T47D (cell line): ENCODE measurements at regions not wholly inside any gene's neighbourhood (a gene's known extent, or its start where the extent isn't known, plus 50 kb on each side); places are given as distances from the start of the nearest gene placed in this dataset.

ENCODE experiments used
- DNase-seq, 2 experiments: peaks; one replicate each; pipeline versions ENCODE4 v3.0.0 to v3.0.0-alpha.2; 2011 to 2012; ENCODE audit warnings: low read depth in 1 of 2, low spot score in 1 of 2
- JUND ChIP-seq: IDR thresholded peaks from 2 replicates; pipeline ENCODE4 v1.6.1; 2012; ENCODE audit warnings: low read depth
- in situ Hi-C: cut with HindIII; loops from 2 replicates; pipeline ENCODE4 v1.10.0; 2016; ENCODE audit warnings: low sequenced_read_pairs, low pct_unique_long_range_greater_than_20kb

- no peak for DNase-seq
- no peak for TF ChIP-seq JUND
- in situ Hi-C loops: no loop called here
These were observed 1103.6 kb downstream of the BCL11B start for GRCh38 chr14:98168211-98168985.

- DNase-seq: no peak
- in situ Hi-C loops: no loop called here
- no peak for TF ChIP-seq JUND
These were observed 1102.8 kb downstream of the BCL11B start for GRCh38 chr14:98169170-98169587.

DNA sequence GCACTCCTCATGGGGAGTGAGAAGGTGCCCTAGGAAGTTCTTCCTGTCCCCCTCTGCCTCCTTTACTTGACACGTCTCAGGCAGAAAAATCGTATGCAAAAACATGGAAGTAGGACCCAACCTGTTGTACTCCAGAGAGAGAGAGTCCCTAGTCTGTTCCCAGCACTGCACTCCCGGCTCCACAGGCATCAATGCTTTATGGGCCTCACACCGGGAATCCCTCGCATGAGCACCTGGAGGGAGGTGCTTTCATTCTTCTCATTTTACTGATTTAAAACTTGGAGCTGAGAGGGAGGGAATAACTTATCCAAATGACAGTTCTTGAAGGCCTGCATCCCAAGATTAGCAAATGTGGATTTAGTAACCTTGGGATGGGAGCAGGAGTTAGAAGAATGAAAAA is 1101.4 kb downstream of the BCL11B start:
- no peak for TF ChIP-seq JUND
- in situ Hi-C loops: no loop called here
- no peak for DNase-seq

GRCh38 chr14:98171654-98172053 is 1100.3 kb downstream of the BCL11B start:
- in situ Hi-C loops: no loop called here
- DNase-seq: no peak
- no peak for TF ChIP-seq JUND

- TF ChIP-seq JUND: no peak
- no peak for DNase-seq
- in situ Hi-C loops: no loop called here
These were observed 1099.7 kb downstream of the BCL11B start for GRCh38 chr14:98172243-98172778.

DNA sequence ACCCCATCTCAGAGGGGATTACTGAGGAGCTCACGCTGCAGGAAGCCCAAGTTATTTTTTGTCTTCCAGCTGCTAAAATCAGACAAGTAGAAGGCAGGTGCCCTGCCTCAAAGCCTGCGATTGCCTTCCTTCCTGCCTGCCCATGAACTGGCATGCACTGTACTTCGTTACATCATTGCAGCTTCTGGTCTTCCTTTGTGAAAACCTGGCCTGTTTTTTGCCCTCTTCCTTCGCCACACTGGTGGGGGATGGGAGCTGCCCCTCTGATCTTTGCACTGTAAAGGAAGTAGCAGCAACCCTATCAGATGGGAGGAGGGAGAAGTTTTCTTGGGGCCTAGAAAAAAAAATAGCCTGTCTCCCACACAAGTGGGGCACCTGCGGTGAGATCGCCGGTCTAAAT is 1098.7 kb downstream of the BCL11B start:
- in situ Hi-C loops: no loop called here
- no peak for DNase-seq
- no peak for TF ChIP-seq JUND

DNA sequence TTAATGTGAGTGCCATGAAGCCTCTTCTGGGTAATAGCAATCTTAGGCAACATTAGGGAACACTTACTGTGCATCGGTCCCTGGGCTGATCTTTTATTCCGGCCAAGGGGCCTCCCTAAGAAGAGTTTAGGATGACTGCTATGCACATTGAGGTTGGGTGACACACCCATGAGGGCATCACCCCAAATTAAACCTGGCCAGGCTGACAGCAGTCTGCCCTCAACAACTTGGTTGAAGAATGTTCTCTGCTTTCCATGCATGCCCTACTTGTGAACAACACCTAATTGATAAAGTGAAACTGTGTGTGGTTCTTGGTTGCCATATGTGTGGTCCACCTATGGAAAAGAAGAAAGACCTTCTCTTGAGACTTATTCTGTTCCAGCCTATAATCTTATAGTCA is 1098.0 kb downstream of the BCL11B start:
- in situ Hi-C loops: no loop called here
- DNase-seq: no peak
- no peak for TF ChIP-seq JUND

GRCh38 chr14:98175436-98175835 is 1096.6 kb downstream of the BCL11B start:
- in situ Hi-C loops: no loop called here
- no peak for TF ChIP-seq JUND
- no peak for DNase-seq

GRCh38 chr14:98175881-98176280 is 1096.1 kb downstream of the BCL11B start:
- no peak for TF ChIP-seq JUND
- no peak for DNase-seq
- in situ Hi-C loops: no loop called here

DNA sequence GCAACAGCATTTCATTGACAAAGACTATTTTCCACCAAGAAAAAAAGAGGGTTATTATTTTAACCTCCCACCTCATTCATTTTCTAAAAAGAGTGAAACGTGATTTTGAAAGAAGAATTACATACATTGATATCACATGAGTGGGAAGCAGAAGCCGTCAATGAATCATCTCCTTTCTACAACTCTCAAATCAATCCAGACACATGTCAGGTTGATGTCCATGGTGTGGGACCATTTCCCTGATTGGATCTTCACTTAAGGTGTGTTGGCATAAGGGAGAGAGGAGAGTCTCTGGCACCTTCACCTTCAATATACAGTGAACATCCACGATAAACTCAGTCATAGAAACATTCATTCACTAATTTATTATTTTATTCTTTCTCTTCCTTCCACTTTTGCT is 1095.1 kb downstream of the BCL11B start:
- in situ Hi-C loops: no loop called here
- no peak for DNase-seq
- no peak for TF ChIP-seq JUND

- TF ChIP-seq JUND: no peak
- in situ Hi-C loops: no loop called here
- DNase-seq: no peak
These were observed 1094.4 kb downstream of the BCL11B start for GRCh38 chr14:98177551-98177950.

DNA sequence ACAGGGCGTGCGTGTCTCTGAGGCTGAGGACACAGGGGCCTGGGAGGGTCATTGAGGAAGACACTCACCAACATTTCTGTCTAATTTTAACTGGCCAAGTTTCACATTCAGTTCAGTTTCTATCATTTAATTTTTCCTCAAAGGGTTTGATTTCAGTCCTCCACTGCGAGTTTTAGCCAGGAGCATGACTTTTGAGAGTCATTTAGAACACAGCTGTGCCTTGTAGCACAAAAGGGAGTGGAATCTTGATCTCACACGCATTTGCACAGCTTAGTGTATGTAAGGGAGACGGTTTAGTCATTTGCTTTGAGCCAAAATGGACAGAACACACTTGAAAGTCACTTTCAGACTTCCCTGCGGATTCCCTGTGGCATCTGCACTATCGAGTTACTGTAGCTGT is 1090.8 kb downstream of the BCL11B start:
- in situ Hi-C loops: no loop called here
- no peak for TF ChIP-seq JUND
- DNase-seq: no peak

DNA sequence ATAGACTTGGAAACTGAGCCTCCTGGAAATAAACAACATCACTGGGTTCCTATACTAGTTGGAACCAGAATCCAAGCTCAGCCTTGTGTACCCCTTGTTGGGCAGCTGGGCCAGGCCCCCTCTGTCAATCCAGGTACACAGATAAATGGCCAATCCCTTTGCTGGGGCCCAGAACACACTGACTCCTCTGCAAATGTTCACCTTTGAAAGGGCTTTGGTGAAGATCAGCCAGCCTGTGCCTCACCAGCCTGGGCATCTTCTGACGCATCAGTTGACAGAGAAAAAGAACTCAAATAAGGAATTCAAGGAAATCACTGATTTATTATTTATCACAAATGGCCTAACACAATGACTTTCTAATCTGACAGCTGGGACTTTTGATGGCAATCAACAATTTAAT is 1090.2 kb downstream of the BCL11B start:
- TF ChIP-seq JUND: no peak
- no peak for DNase-seq
- in situ Hi-C loops: no loop called here

DNA sequence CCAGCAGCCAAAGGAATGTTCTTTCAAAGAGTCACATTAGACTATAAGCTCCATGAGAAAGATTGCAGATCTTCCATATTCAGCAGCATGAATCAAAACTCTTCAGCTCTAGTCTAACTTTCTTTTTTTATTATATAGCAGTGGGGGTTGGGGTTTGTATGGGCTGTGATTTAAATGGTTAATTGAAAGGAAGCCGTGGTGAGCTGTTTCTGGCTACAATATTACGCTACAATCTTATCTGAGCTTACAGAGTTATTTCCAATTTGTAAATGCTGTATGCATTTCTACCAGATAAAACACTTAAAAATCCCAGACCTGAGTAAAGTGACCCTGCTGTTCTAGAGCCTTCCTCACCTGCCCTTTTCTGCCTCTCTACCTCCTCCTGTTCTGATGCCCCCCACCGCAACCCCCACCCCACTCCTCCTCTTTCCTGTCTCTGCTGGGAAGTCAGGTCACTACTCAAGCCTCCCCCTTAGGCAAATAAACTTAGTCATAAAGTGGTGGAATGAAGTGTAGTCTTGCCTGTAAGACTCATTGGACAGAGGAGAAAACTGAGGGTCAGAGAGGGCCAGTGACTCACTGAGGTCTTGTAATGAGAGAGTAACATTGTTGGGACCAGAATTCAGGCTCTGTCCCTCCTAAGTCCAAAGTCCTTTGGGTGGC is 1089.5 kb downstream of the BCL11B start:
- no peak for TF ChIP-seq JUND
- no peak for DNase-seq
- in situ Hi-C loops: no loop called here
